DOHH2 (cell line): ENCODE measurements at regions not wholly inside any gene's neighbourhood (a gene's known extent, or its start where the extent isn't known, plus 50 kb on each side); places are given as distances from the start of the nearest gene placed in this dataset.

Experiments
- CTCF ChIP-seq: fragments of 200-600 bp; sonication (generic); IDR thresholded peaks from one replicate; pipeline ENCODE4 v1.5.1; 2014; ENCODE audit warnings: antibody characterized with exemption, mild to moderate bottlenecking, low read depth, low read length; ENCODE audit not compliant: poor library complexity, severe bottlenecking
- EZH2phosphoT487 ChIP-seq: fragments of 200-600 bp; sonication (generic); IDR thresholded peaks from 2 replicates; pipeline ENCODE4 v1.6.1; 2017; ENCODE audit warnings: borderline replicate concordance, mild to moderate bottlenecking, antibody characterized with exemption, low read length, moderate library complexity, mixed read lengths

GRCh38 chrY:15540516-15540915, 1016.2 kb downstream of the NLGN4Y start:
- no peak for TF ChIP-seq CTCF
- no peak for TF ChIP-seq EZH2phosphoT487
